NCI-H1436 treated with DMSO at 0.1 percent for 48 hours (cell line): ENCODE measurements at regions not wholly inside any gene's neighbourhood (a gene's known extent, or its start where the extent isn't known, plus 50 kb on each side); places are given as distances from the start of the nearest gene placed in this dataset.
"Not testable (repeated sequence)": the region's sequence is repeated elsewhere in the genome, so short reads cannot be mapped to it uniquely, and the experiment has no call there.

Experiments used
- DNase-seq: peaks from one replicate; lab custom pipeline; 2025; lab: John Stamatoyannopoulos, UW

GRCh38 chr6:169144356-169144755, 109.3 kb downstream of the THBS2 start:
- DNase-seq: no peak

- no peak for DNase-seq
Observed at GRCh38 chr6:169142538-169142844, 111.2 kb downstream of the THBS2 start.

GRCh38 chr6:169141671-169142537, 111.7 kb downstream of the THBS2 start:
- no peak for DNase-seq

DNA sequence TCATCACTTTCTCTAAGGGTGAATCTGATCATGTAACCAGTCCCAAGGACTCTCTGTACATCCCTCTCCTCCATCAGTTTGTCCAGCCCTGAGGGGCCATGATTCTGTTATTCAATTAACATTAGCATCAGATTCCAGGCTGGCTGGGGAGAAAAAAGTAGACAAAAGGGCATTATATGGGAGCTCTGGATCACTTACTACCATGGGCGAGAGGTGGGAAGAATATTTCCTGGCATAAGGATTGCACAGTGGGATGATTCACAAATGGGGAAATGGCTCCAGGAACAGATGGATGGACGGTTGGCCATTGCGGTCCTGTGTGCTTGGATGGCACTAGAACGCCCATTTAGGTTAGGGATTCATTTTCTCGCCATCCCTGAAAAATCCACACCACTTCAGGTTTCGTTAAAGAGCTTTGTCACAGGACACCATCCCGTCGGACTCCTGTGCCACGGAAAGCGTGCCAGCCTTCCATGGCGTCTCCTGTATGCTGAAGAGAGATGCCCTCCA, 112.6 kb downstream of the THBS2 start:
- DNase-seq: no peak

DNA sequence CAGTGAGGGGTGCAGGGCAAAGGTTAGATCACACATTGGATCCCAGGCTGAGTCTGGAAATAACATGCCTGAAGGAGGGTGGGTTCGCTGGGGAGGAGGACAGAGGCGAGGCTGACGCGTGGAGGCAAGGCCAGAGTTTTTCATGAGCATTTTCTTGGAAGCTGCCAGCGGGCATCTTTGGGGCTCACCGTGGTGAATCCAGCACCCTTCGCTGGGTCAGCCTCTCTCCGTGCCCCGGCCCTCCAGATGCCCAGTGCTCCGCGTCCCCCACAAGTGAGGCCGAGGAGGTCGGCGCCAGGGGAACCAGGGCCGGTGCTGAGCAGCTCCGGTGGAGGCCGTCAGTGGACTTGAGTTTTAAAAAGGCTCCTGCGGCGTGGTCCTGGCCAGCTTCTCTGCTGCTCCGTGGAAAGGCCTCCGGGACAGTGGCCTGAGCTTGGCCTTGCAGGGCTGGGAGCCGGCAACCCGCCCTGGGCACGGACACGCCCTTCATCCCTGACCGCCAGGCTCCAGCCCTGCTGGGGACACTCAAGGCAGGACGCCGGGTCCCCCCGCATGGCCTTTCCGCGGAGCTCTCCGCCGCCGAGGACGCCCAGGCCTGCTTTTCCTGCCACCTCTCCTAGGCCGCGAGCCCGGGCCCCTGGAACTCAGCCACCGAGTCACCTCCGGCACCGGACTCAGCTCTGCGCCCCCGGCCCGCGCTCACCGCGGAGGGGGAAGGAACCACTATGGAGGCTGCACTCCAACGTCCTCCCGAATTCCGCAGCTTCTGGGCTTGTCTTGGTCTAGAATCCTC, 114.3 kb downstream of the THBS2 start:
- DNase-seq: no peak

DNA sequence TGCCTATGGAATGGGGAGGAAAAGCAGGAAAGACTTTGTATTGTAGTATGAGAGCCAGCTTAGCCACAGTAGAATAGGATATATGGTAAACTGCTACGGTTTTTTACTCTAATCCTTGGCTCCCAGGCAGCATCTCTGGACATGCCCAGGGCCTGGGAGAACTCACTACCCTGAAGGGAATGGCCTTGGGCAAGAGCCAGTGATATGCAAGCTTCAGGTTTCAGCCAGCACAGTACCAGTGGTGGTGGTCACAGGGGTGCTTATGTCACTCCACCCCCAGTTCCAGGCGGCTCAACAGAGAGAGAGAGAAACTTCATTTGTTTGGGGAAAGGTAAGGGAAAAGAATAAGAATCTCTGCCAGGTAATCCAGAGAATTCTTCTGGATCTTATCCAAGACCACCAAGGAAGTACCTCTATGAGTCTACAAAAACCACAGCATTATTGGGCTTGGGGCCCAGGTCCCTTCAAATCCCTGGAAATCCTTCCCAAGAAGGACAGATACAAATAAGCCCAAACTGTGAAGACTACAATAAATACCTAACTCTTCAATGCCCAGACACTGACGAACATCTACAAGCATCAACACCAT, 121.2 kb downstream of the THBS2 start:
- DNase-seq: no peak

GRCh38 chr6:169131390-169131789, 122.3 kb downstream of the THBS2 start:
- DNase-seq: no peak

- DNase-seq: no peak
Observed at GRCh38 chr6:169130113-169130512, 123.5 kb downstream of the THBS2 start.

- no peak for DNase-seq
Observed at GRCh38 chr6:169121013-169121412, 132.6 kb downstream of the THBS2 start.

DNA sequence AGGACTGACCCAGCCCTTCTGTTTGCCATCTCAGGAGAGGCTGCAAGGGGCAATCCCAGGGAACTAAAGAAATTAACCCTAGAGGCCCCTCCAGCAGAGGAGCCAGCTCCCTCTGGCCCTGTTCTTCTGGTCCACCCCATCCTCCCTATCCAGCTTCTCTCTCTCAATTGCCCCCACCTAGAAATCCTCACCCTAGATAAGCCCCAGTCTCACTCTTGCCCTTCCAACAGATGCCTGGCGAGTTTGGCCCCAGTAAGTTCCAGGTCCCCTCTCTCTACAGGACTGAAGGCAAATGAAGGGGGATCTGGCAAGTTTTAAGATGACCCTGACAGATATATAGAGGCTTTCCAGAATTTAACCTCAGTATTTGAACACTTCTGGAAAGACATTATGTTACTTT, 134.0 kb downstream of the THBS2 start:
- DNase-seq: no peak

DNA sequence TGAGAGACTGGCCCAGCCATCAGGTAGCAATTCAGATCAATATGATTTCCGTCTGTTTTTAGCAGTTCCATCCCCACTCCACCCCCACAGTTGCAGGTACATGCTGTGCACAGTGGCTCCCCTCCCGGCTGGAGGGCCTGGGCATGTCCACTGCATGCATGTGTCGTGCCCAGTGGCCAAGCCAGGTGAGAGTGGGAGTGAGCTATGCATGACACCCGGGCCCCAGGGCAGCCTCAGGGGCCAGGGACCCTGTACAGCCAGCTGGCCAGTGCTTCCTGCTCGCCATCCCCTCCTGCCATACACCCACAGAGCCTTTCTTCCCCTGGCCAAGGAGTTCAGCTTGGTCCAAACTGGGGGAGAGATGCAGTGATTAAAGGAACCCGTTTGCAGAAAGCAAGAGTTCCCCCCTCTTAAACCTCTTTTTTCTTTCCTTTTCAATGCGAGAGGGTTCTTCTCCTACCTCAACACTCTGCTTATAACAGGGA, 135.3 kb downstream of the THBS2 start:
- no peak for DNase-seq

DNA sequence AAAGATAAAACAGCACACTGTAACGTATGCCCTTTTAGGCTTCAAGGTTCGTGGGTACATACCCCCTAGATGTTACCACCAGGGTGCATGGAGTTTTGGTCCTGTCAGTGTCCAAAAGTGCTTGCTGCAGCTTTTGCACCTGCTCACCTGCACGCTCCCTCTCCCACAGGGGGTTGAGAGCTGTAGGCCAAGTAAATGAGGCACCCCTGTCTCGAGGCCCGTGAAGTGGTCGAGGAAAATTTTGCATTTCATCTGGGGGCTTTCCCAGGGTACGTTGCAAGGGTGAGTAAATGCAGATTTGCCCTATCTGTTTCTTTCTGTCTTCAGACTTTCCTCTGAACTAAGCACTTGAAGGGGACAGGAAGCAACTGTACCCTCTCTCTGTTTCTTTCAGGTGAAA, 136.0 kb downstream of the THBS2 start:
- no peak for DNase-seq

DNA sequence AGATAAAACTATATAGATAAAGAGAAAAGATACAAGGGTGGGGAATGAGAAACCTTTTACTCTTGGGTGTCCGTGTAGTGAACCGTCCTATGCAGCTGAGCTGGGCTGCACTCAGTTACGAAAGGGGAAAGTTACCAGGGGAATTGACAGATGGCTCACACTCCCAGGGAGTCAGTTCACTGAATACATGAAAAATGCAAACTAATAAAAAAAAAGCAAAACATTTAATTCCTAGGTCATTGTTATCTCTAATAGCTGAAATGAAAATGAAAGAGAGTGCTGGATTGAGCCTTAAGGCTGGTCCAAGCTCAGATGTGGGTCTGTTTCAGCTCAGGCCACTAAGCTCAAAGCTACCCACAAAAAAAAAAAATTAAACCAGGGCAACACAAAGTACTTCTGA, 138.0 kb downstream of the THBS2 start:
- DNase-seq: no peak

DNA sequence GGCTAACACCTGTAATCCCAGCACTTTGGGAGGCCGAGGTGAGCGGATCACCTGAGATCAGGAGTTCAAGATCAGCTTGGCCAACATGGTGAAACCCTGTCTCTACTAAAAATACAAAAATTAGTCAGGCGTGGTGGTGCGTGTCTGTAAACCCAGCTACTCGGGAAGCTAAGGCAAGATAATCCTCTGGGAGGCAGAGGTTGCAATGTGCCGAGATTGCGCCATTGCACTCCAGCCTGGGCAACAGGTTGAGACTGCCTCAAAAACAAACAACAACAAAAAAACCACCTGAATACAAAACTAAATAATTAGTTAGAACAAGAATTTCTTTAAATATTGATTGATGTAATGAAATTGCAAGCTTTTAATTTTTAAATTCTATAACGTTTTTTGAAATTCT, 139.0 kb downstream of the THBS2 start:
- not testable (repeated sequence) for DNase-seq

- DNase-seq: no peak
Observed at GRCh38 chr6:169112483-169113320, 140.9 kb downstream of the THBS2 start.

GRCh38 chr6:169111203-169111602, 142.4 kb downstream of the THBS2 start:
- no peak for DNase-seq

DNA sequence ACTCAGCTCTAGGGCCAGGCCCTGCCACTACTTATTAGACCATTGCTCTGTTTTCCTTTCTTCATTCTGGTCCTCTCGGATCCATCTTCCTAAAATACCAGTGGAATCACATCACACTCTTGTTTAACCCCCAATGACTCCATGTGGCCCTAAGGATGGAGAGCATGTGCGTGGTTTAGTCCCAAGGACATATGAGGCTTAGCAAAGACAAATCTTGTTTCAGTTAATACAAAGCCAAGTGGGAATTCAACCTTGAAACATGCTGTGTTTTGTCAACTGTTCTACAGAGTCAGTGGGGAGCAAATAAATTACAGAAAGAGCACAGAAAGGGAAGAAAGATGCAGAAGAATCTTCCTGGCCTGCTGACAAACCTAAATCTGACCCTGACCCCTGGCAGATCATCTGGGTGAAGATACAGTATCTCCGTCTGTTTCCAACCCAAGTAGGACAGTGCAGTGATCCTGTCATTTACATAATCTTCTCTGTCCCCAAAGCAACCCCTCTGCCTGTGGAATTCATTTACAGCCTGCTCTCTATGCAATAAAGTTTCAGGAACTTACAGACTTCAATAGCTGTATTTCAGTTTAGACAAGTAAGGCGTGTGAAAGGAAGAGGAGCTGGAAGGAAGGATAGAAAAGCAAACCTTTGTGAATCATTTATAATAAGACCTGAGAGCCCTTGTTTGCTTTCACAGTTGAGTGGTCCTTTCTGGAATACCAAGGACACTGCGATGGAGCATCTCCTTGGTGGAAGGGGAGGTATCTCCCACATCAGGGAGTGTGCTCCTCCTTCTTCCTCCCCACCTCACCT, 144.0 kb downstream of the THBS2 start:
- no peak for DNase-seq

DNA sequence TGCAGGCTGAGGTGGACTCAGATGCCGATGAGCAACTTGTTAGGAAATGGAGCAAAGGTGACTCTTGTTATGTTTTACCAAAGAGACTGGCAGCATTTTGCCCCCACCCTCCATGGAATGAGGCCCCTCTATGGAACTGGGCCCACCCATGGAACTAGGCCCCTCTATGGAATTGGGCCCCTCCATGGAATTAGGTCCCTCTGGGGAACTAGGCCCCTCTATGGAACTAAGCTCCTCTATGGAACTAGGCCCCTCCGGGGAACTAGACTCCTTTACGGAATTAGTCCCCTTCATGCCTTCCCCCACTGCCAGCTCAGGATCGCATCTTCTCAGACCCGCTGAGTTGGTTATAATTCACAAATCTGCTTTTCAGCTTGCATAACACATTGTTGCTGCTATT, 144.9 kb downstream of the THBS2 start:
- DNase-seq: no peak

DNA sequence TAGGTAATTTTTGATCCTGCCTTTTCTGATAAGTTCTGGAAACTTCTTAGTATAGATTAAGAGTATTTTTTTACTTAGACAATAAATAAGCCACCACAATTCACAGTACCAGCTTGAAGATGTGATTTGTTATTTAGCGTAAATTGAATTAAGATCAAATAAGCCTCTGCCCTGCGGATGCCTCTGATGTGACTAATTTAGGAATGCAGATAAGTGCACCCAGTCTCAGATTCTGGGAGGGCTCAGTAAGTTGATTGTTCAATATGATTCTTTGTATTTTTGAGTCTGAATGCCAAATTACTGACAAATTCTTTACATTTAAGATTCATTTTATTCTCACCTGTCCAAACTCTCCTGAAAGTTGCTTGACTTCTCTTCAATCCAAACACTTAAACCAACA, 147.5 kb downstream of the THBS2 start:
- no peak for DNase-seq

DNA sequence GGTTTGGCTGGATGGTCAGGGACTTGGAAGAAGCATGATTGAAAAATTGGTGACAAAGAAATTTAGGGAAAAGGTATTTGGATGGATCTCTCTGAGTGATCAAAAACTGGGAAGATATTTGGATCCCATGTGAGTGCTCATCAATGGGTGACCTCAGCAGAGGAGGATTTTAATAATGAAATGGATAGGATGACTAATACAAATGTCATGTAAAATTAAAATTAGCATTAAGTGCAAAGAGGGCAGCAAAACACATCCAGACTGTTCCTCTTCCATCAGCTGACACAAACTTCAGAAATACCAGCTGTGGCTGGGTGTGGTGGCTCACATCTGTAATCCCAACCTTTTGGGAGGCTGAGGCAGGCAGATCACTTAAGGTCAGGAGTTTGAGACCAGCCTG, 151.7 kb downstream of the THBS2 start:
- no peak for DNase-seq
